Gastroesophageal sphincter (tissue), 3 donors: ENCODE measurements at regions not wholly inside any gene's neighbourhood (a gene's known extent, or its start where the extent isn't known, plus 50 kb on each side); places are given as distances from the start of the nearest gene placed in this dataset.

ENCODE experiments used
- POLR2A ChIP-seq, 2 donors: fragments of 450-650 bp; IDR thresholded peaks; one replicate each; pipeline ENCODE4 v1.6.1; 2017; ENCODE audit warnings: antibody characterized with exemption in 2 of 2, mild to moderate bottlenecking in 2 of 2, moderate library complexity in 1 of 2
- TF ChIP-seq, protein P1 (sequence below), 4 experiments: fragments of 200-600 bp in 2 of 4; fragments of 450-650 bp in 2 of 4; sonication (generic) in 1 of 4; IDR thresholded peaks; one replicate each; pipeline ENCODE4 v1.5.1; 2017 to 2019; ENCODE audit warnings: antibody characterized with exemption in 4 of 4, mild to moderate bottlenecking in 2 of 4, moderate library complexity in 2 of 4

DNA sequence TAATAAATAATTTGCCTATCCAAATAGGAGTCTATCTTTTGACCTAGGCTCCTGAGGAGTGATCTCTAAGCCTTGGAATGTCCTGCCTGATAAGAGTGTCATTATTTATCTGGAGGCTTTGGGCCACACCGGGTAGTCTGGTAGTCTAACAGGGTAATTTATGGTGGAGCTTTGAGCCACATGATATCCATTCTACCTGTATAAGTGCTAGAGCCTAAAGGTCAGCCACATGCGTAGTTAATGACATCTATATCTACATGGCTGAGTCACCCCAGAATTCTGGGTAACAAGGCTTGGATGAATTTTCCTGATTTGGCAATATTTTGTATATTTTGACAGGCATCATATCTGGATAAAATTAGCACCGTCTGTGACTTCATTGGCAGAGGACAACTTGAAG, 681.4 kb downstream of the MCTP2 start:
- no peak for TF ChIP-seq POLR2A (IDR thresholded peaks at IDR 0.05)
- TF ChIP-seq, protein P1, sequence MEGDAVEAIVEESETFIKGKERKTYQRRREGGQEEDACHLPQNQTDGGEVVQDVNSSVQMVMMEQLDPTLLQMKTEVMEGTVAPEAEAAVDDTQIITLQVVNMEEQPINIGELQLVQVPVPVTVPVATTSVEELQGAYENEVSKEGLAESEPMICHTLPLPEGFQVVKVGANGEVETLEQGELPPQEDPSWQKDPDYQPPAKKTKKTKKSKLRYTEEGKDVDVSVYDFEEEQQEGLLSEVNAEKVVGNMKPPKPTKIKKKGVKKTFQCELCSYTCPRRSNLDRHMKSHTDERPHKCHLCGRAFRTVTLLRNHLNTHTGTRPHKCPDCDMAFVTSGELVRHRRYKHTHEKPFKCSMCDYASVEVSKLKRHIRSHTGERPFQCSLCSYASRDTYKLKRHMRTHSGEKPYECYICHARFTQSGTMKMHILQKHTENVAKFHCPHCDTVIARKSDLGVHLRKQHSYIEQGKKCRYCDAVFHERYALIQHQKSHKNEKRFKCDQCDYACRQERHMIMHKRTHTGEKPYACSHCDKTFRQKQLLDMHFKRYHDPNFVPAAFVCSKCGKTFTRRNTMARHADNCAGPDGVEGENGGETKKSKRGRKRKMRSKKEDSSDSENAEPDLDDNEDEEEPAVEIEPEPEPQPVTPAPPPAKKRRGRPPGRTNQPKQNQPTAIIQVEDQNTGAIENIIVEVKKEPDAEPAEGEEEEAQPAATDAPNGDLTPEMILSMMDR (IDR thresholded peaks at IDR 0.05) = no peak
